Upper lobe of right lung (tissue), 1 donor: ENCODE measurements at regions not wholly inside any gene's neighbourhood (a gene's known extent, or its start where the extent isn't known, plus 50 kb on each side); places are given as distances from the start of the nearest gene placed in this dataset.

Experiments used
- ATAC-seq: fragments of 200-7000 bp; cut with Tn5 transposase; one replicate; pipeline ENCODE4 v1.9.1; 2020; ENCODE audit warnings: mild to moderate bottlenecking, moderate library complexity
- DNase-seq: peaks from one replicate; pipeline ENCODE4 v3.0.0-alpha.2; 2020
- H3K27ac ChIP-seq: fragments of 200-600 bp; one replicate; pipeline ENCODE4 v1.8.0; 2022
- H3K27me3 ChIP-seq: fragments of 200-600 bp; one replicate; pipeline ENCODE4 v1.8.0; 2022; ENCODE audit warnings: mild to moderate bottlenecking
- H3K36me3 ChIP-seq: fragments of 200-600 bp; one replicate; pipeline ENCODE4 v1.8.0; 2022
- H3K4me1 ChIP-seq: fragments of 200-600 bp; one replicate; pipeline ENCODE4 v1.8.0; 2022
- H3K4me3 ChIP-seq: fragments of 200-600 bp; one replicate; pipeline ENCODE4 v1.8.0; 2022; ENCODE audit warnings: mild to moderate bottlenecking
- H3K9me3 ChIP-seq: fragments of 200-600 bp; one replicate; pipeline ENCODE4 v1.8.0; 2022
- CTCF ChIP-seq: fragments of 200-600 bp; IDR thresholded peaks from one replicate; pipeline ENCODE4 v1.8.0; 2022; ENCODE audit warnings: antibody characterized with exemption
- intact Hi-C: fragments of 100-400 bp; cut with DNase I; formaldehyde crosslinking; loops from one replicate; pipeline ENCODE4 v1.11.0; 2022
- donor health status: DM: no; HTN: yes; CAD: no; lungs with severe emphysema.

- H3K36me3 ChIP-seq = no peaks in the 10 kb centered on the region
- no peak overlapping the region for H3K4me3 ChIP-seq
- peak; percentile 9 for TF ChIP-seq CTCF
- ATAC-seq (no peak), DNase-seq (no peak)
- intact Hi-C loops = no loop called here
- no peaks in the 10 kb centered on the region for H3K9me3 ChIP-seq
- H3K27me3 ChIP-seq = no peaks in the 10 kb centered on the region
- no peaks in the 10 kb centered on the region for H3K4me1 ChIP-seq
- H3K27ac ChIP-seq = no peak overlapping the region
These were observed 50.7 kb upstream of the USP29 start for GRCh38 chr19:57068921-57069697.
